Prostate gland (tissue), 2 donors: ENCODE measurements at regions not wholly inside any gene's neighbourhood (a gene's known extent, or its start where the extent isn't known, plus 50 kb on each side); places are given as distances from the start of the nearest gene placed in this dataset.

Experiments
- DNase-seq: peaks from one replicate; pipeline ENCODE4 v3.0.0-alpha.2; 2019; ENCODE audit warnings: low spot score
- H3K27ac ChIP-seq, 2 donors: fragments of 200-600 bp; sonication (generic); 2 replicates each; pipeline ENCODE4 v1.5.1; 2017 to 2019
- H3K27me3 ChIP-seq: fragments of 200-600 bp; sonication (generic); replicated peaks from 2 replicates; pipeline ENCODE4 v1.5.1; 2019; ENCODE audit not compliant: insufficient read depth
- H3K36me3 ChIP-seq, 2 donors: fragments of 200-600 bp; sonication (generic); 1 replicate in 1 of 2; 2 replicates in 1 of 2; pipeline versions ENCODE4 v1.5.1 to v1.8.1; 2017 to 2019
- H3K4me1 ChIP-seq: fragments of 200-600 bp; sonication (generic); replicated peaks from 2 replicates; pipeline ENCODE4 v1.5.1; 2019
- H3K4me3 ChIP-seq, 2 donors: fragments of 200-600 bp; sonication (generic); 2 replicates each; pipeline ENCODE4 v1.5.1; 2017 to 2019
- H3K9me3 ChIP-seq: fragments of 200-600 bp; sonication (generic); 2 replicates; pipeline ENCODE4 v1.5.1; 2017
- POLR2A ChIP-seq: fragments of 450-650 bp; IDR thresholded peaks from one replicate; pipeline ENCODE4 v1.6.1; 2016; ENCODE audit warnings: antibody characterized with exemption, mild to moderate bottlenecking
- POLR2AphosphoS5 ChIP-seq: sonication (generic); formaldehyde crosslinking; IDR thresholded peaks from one replicate; pipeline ENCODE4 v1.6.1; 2017; ENCODE audit warnings: antibody characterized with exemption
- WGBS: methylation state at CpG from one replicate; pipeline ENCODE4 v1.1.5; 2018; 5-methylcytosine and 5-hydroxymethylcytosine counted together
- intact Hi-C: fragments of 100-400 bp; cut with DNase I; formaldehyde crosslinking; loops from one replicate; pipeline ENCODE4 v1.14.2; 2022
- TF ChIP-seq, protein P1 (sequence below), 4 experiments: fragments of 200-600 bp in 2 of 4; fragments of 450-650 bp in 2 of 4; sonication (generic) in 2 of 4; IDR thresholded peaks; 1 replicate in 3 of 4; 2 replicates in 1 of 4; pipeline ENCODE4 v1.5.1; 2016 to 2019; ENCODE audit warnings: antibody characterized with exemption in 4 of 4, mild to moderate bottlenecking in 2 of 4, moderate library complexity in 2 of 4

DNA sequence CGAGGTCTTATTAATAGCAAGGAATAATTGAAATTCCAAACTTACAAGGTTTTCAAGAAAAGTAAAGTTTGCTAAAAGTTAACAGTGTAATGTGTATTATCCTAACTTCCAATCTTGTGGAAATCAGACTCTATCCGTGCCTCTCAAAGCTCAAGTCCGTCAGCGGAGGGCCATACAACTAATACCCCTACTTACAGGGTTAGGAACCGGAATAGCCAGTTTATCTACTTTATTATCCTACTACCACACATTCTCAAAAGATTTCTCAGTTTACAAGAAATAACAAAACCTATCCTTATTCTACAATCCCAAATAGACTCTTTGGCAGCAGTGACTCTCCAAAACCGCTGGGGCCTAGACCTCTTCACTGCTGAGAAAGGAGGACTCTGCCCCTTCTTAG, 457.8 kb downstream of the PTPRC start:
- Histone ChIP-seq H3K27me3 (no peaks in the 10 kb centered on the region), H3K27ac (no peak overlapping the region), H3K9me3 (no peaks in the 10 kb centered on the region), H3K4me3 (no peak overlapping the region), H3K4me1 (no peaks in the 10 kb centered on the region), H3K36me3 (no peaks in the 10 kb centered on the region)
- TF ChIP-seq POLR2A: no peak
- no peak for TF ChIP-seq POLR2AphosphoS5
- TF ChIP-seq, protein P1, sequence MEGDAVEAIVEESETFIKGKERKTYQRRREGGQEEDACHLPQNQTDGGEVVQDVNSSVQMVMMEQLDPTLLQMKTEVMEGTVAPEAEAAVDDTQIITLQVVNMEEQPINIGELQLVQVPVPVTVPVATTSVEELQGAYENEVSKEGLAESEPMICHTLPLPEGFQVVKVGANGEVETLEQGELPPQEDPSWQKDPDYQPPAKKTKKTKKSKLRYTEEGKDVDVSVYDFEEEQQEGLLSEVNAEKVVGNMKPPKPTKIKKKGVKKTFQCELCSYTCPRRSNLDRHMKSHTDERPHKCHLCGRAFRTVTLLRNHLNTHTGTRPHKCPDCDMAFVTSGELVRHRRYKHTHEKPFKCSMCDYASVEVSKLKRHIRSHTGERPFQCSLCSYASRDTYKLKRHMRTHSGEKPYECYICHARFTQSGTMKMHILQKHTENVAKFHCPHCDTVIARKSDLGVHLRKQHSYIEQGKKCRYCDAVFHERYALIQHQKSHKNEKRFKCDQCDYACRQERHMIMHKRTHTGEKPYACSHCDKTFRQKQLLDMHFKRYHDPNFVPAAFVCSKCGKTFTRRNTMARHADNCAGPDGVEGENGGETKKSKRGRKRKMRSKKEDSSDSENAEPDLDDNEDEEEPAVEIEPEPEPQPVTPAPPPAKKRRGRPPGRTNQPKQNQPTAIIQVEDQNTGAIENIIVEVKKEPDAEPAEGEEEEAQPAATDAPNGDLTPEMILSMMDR (IDR thresholded peaks at IDR 0.05): no peak
- intact Hi-C loops: no loop called here
- DNase-seq: no peak
- WGBS: 40% methylated on average over 6 of the region's 6 CpGs

DNA sequence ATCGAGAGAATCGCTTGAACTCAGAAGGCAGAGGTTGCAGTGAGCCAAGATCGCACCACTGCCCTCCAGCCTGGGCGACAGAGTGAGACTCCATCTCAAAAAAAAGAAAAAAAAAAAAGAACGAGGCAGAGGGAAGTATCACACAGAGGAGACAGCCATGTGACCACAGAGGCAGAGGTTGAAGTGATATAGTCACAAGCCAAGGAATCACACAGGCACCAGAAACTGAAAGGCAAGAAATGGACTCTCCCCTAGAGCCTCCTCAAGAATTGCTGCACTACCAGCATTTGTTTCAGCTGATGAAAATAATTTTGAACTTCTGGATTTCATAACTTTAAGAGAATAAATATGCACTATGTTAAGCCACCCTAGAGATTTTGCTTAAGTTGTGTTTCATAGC, 459.6 kb downstream of the PTPRC start:
- Histone ChIP-seq H3K36me3 (no peaks in the 10 kb centered on the region), H3K9me3 (no peaks in the 10 kb centered on the region), H3K27me3 (no peaks in the 10 kb centered on the region), H3K4me1 (no peaks in the 10 kb centered on the region), H3K4me3 (no peak overlapping the region), H3K27ac (no peak overlapping the region)
- intact Hi-C loops: no loop called here
- DNase-seq: no peak
- WGBS: 96% methylated on average over 5 of the region's 5 CpGs
- TF ChIP-seq, protein P1 (IDR thresholded peaks at IDR 0.05): no peak
- TF ChIP-seq POLR2A: no peak
- no peak for TF ChIP-seq POLR2AphosphoS5

DNA sequence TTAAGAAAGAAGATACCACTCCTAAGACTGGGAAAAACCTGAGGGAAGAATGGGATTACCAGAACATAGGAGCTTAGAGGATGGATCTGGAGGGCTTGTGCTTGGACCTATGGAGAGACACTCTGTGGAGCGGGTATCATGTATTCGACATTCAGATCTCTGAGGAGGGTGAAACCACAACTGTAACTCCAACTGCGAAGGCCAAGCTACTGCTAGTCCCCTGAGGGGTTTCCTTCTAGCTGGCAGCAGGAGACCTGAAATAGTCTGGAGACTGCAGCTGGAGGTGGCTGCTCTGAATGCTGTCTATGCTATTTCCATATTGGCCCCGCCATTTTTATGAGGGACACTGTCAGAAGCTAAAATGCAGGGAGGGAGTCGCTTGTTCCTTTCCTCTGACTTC, 462.3 kb downstream of the PTPRC start:
- DNase-seq: no peak
- WGBS: 91% methylated on average over 5 of the region's 5 CpGs
- TF ChIP-seq POLR2A: no peak
- no peaks in the 10 kb centered on the region for H3K4me1 ChIP-seq
- H3K4me3 ChIP-seq: no peak overlapping the region
- no peaks in the 10 kb centered on the region for H3K9me3 ChIP-seq
- intact Hi-C loops: no loop called here
- no peak overlapping the region for H3K27ac ChIP-seq
- H3K27me3 ChIP-seq: no peaks in the 10 kb centered on the region
- no peaks in the 10 kb centered on the region for H3K36me3 ChIP-seq

DNA sequence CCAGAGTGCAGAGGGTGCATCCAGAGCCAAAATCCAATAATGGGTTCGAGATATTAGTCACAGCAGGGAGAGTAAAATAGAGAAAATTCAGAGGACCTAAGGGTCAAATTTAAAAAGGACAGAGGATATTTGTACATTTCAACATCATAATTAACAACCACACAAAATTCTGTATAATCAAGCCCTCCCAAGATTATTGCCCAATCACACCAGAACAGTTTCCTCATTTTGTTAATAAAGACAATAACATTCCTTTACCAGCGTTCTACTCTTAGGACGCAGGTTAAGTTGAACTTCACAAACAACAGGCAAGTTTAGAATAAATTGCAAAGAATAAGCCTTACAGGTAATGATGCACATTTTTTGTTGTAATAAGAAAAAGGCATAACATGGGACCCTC, 462.8 kb downstream of the PTPRC start:
- TF ChIP-seq POLR2A (no peak), POLR2AphosphoS5 (no peak)
- TF ChIP-seq, protein P1 (IDR thresholded peaks at IDR 0.05): no peak
- DNase-seq: no peak
- Histone ChIP-seq H3K4me1 (no peaks in the 10 kb centered on the region), H3K9me3 (no peaks in the 10 kb centered on the region), H3K27me3 (no peaks in the 10 kb centered on the region), H3K4me3 (no peak overlapping the region), H3K36me3 (no peaks in the 10 kb centered on the region), H3K27ac (no peak overlapping the region)
- WGBS: 83% methylated on average over 3 of the region's 3 CpGs
- intact Hi-C loops: no loop called here

DNA sequence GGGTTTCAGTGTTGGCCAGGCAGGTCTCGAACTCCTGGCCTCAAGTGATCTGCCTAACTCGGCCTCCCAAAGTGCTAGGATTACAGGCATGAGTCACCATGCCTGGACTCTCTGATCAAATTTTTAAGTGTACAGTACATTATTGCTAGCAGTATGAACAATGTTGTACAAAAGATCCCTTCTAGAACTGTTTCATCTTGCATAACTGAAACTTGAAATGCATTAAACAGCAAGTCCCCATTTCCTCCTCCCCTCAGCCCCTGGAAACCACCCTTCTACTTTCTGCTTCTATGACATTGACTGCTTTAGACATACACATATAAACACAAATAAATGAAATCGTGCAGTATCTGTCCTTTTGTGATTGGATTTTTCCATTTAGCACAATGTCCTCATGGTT, 463.4 kb downstream of the PTPRC start:
- intact Hi-C loops: no loop called here
- TF ChIP-seq POLR2AphosphoS5 (no peak), POLR2A (no peak)
- TF ChIP-seq, protein P1 (IDR thresholded peaks at IDR 0.05): no peak
- no peaks in the 10 kb centered on the region for H3K27me3 ChIP-seq
- no peaks in the 10 kb centered on the region for H3K9me3 ChIP-seq
- no peak for DNase-seq
- 88% methylated on average over 3 of the region's 3 CpGs for WGBS
- no peaks in the 10 kb centered on the region for H3K36me3 ChIP-seq
- H3K4me3 ChIP-seq: no peak overlapping the region
- H3K27ac ChIP-seq: no peak overlapping the region
- H3K4me1 ChIP-seq: no peaks in the 10 kb centered on the region
